SK-N-MC (cell line): ENCODE measurements at regions not wholly inside any gene's neighbourhood (a gene's known extent, or its start where the extent isn't known, plus 50 kb on each side); places are given as distances from the start of the nearest gene placed in this dataset.

ENCODE experiments used
- EZH2 ChIP-seq: fragments of 200-600 bp; sonication (generic); IDR thresholded peaks from one replicate; pipeline ENCODE4 v1.6.1; 2017; ENCODE audit warnings: antibody characterized with exemption
- FOXP2 ChIP-seq: optimal IDR thresholded peaks from 2 replicates; pipeline ENCODE3; 2011; ENCODE audit warnings: mild to moderate bottlenecking, moderate library complexity; ENCODE audit not compliant: insufficient read depth; ENCODE audit errors: extremely low read length, control extremely low read depth
- POLR2AphosphoS5 ChIP-seq: IDR thresholded peaks from 2 replicates; pipeline ENCODE4 v1.6.1; 2012; ENCODE audit warnings: mild to moderate bottlenecking, low read depth, low read length, borderline replicate concordance

DNA sequence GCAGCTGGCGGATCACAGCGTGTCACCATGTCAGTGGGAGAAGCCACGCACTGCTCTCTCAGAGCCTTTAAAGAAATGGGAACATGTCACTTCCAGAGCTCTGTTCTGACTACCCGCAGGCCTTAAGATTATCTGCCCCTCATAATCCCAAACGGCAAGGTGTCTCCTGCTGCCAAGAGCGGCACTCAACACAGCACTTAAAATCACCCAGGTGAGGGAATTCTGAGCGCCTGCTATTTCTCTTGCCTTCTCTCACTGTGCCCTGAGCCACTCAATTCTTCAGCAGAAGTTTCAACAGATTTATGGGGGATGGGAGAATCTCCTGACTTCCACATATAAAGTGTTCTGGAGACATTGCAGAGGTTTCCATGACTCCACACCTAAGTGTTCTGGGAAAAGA is 137.9 kb downstream of the LMO4 start:
- TF ChIP-seq POLR2AphosphoS5 (no peak), EZH2 (no peak), FOXP2 (no peak)
